Hematopoietic multipotent progenitor cell treated with erythropoietin and hydrocortisone succinate and interleukin-3 and kit ligand, for 4 days (in vitro differentiated cells): ENCODE measurements at regions not wholly inside any gene's neighbourhood (a gene's known extent, or its start where the extent isn't known, plus 50 kb on each side); places are given as distances from the start of the nearest gene placed in this dataset.
"Not testable (repeated sequence)": the region's sequence is repeated elsewhere in the genome, so short reads cannot be mapped to it uniquely, and the experiment has no call there.

Source experiments
- DNase-seq: peaks from one replicate; pipeline ENCODE4 v3.0.0-alpha.2; 2015

GRCh38 chr4:42288876-42289275 lies 108.4 kb upstream of the SHISA3 start:
- DNase-seq, result not testable (repeated sequence)

GRCh38 chr4:42292192-42292591 lies 105.1 kb upstream of the SHISA3 start:
- DNase-seq, result not testable (repeated sequence)

- no peak for DNase-seq
Observed at GRCh38 chr4:42293967-42294813, 103.1 kb upstream of the SHISA3 start.

DNA sequence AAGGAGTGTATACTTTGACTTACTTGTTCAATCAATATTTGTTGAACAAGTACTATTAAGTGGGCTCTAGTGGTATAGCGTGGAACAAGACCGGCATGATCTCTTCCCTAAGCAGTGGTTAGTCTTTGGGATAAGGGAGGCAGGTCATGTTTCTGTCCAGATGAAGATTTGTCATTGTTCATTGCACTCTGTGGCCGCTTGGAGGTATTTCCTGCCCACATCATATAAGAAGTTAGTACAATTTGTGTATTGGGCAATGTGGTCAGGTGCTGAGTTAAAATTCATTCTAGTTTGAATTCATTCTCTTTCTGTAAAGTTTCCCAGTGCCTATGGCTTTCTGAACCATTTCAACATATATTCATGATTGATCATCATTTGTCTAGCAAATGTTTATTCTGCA lies 101.1 kb upstream of the SHISA3 start:
- no peak for DNase-seq

DNA sequence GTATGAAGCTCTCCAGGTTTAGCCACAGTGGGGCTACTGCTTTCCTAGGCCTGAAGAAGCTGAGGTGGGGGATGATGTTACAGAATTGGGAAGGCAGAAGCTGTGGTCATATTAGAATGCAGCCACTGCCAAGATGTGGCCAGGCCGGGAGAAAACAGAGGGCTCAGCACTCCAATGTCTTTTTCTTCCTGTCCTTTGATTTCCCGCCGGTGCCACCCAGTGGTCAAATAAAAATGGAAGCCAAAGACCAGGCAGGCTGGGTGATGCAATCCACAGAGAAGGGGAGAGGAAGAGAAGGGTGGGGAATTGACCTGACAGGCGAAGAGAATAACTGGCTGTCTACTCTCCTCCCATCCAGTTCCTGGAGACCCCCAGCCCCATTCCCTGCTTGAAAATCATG lies 94.9 kb upstream of the SHISA3 start:
- DNase-seq, result peak; percentile 59

DNA sequence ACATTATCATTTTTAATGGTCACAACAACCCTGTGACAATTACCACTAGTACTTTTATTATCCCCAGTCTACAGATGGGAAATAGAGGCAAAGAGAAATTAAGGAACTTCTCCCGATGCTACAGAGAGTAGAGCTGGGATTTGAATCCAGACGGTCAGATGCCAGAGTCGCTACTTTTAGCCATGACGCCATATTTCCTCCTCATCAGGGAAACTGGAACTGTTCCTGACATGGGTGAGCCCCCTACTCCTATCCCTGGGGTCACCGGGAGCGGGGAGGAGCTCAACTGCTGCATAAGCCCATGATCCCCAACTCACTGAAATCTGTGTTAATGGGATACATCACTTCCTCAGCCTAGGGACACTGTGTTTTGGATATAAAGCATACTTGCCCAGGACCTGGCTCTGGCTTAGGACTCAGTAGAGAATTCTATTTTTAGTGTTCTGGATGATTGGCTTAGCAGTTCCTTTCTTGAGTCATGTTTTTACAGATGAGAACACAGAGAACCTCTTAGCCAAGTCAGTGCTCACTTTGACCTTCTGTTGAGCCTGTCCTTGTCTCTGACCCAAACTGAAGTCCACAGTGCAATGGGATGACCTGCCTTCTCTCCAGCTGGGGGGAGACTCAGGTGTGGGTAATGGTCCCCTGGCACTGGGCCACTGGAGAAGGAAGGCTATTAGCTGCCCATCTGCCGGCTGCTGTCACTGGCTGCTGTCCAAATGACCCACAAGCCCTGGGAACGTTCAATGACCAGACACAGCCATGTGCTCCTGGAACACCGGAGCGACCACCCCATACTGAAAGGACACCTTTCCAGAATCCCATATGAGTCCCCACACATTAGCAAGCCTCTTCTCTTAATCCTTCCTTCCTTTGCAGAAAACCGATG lies 90.8 kb upstream of the SHISA3 start:
- no peak for DNase-seq

DNA sequence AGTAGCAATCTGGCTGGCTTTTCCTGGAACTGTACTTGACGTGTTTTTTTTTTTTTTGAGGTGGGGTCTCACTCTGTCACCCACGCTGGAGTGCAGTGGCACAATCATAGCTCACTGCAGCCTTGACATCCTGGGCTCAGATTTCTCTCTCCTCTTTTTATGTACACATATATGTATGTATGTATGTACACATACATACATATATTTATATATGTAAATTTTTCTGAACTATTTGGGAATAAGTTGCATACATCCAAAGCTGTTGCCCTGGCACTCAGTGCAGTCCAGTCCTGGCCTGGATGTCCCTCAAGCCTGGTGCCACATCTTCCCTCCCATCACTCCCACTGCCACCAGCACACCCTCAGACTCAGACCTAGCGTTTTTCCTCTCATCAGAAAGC lies 89.0 kb upstream of the SHISA3 start:
- DNase-seq, result no peak

DNA sequence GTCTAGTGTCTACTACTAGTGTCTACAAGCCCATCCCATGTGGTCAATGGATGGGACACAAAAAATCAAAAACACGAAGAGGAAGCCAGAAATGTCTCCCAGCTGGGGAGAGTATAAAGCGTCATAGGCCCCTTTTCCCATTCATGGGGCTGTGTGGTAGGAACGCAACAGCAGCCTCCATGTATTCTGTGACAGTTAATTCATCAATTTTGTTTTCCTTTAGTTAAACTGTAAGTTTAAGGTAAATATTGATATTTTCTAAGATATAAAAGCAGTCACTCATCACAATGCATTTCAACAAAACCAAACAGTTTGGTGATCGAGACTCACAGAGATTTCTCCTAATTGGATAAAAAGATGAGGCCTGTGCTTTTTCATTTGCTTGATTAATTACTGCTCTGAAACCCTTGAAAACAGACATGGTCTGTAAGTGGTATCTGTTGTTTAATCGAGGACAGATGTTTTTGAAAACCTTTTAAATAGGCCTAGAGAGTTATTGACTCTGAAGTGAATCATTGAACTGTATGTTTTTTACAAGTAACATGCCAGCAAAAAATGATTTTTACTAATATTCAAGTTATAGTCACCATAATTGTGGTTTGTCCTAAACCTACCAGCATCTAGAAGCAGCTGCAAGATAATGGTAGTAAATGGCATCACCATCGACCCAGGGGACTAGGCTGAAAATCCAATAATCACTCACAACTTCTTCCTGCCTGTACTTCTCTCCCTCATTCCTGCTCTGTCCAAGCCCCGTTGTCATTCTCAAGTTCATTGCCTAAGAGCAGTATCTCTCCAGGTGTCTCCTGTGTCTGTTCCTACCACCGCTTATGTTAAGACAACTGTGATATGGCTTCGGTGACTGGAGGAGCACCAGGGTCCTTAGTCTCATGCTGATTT lies 87.7 kb upstream of the SHISA3 start:
- DNase-seq, result no peak

- DNase-seq, result no peak
Observed at GRCh38 chr4:42310358-42310757, 86.9 kb upstream of the SHISA3 start.

DNA sequence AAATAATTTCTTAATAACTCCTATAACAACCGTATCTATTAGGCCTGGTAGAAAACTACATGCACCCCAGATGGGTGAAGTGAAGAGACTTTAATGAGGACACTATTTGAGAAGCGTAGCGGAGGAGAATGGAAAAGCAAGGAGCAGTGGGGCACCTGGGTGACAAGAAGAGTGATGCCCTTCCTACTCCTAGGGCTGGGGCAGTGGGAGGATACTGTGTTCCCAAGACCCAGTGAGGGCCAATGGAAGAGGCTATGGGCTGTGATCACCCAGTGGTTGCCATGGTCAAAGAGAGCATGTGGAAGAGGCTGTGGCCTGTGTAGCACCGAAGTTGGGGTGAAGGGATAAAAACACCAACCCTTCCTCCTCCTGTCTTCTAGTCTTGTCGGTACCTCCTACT lies 86.5 kb upstream of the SHISA3 start:
- DNase-seq, result no peak

DNA sequence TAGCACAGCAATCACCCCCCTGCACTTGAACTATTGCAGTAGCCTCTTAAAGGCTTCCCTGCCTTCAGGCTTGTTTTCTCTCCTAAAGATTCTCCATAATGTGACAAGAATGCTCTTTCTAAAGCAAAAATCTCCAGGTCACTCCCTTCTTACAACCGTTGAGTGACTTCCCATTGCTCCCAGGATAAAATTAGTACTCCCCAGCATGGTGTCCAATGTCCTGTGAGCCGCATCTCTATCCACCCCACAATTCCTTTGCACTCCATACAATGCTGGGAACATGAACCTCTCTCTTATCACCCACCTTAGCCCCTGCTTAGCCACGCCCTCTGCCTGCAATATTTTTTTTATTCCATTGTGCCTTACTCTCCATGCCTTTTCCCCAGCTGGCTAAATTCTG lies 85.7 kb upstream of the SHISA3 start:
- DNase-seq, result no peak

- not testable (repeated sequence) for DNase-seq
Observed at GRCh38 chr4:42313420-42313819, 83.9 kb upstream of the SHISA3 start.

DNA sequence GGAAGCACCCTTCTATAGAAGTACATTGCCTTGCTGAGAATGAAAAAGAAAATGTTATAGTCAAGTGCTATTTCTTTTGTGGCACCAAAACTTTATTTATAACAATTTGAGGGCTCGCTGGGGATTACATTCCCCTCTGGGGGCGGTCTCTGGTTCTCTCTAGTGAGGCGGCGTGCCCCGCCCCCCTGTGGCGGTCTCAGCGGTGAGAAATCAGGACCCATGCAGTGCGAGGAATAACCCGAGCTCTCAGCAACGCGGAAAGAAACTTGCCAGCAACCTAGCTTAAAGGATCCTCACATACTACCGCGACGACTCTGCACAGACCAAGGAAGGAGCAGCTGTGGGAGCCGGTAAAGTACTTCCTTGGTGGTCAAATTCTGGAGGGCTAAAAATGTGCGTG lies 83.4 kb upstream of the SHISA3 start:
- no peak for DNase-seq

GRCh38 chr4:42315231-42315630 lies 82.1 kb upstream of the SHISA3 start:
- no peak for DNase-seq

DNA sequence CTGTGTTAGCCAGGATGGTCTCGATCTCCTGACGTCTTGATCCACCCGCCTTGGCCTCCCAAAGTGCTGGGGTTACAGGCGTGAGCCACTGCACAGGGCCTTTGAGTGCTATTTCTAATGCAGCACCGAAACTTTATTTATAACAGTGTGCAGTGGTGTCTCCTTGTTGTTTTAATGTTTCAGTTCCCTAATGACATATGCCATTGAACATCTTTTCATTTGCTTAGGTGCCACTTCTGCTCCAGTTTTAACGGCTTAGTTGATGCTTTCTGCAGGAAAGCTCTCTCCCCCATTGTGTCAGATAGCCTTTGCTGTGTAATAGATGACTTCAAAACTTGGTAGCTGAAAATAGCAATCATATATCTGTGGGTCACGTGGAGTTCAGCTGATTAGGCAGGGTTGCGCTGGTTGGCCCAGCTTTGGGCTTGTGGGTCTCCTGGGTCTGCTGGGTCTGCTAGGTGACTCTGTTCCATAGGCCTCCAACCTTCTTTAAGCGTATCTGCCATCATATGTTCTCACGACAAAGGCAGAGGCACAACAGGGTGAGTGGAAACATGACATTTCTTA lies 76.4 kb upstream of the SHISA3 start:
- DNase-seq, result no peak

DNA sequence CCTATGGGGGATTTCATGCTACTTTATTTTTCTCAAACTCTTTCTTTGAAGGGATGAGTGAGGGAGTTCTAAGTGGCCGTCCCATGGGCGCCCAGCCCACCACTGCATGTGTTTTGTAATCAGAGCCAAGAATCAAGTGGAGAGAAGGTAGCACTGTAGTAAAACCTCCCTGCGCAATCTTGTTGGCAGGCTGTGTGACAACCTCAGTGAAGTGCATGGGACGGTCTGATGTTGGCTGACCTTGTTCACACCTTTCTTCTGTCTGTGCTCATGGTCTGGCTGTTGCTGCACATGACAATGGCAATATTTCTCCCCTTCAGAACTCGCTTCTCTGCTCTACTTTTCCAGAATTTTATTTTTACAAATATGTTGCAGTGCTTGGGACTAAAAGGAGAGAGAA lies 71.2 kb upstream of the SHISA3 start:
- no peak for DNase-seq

DNA sequence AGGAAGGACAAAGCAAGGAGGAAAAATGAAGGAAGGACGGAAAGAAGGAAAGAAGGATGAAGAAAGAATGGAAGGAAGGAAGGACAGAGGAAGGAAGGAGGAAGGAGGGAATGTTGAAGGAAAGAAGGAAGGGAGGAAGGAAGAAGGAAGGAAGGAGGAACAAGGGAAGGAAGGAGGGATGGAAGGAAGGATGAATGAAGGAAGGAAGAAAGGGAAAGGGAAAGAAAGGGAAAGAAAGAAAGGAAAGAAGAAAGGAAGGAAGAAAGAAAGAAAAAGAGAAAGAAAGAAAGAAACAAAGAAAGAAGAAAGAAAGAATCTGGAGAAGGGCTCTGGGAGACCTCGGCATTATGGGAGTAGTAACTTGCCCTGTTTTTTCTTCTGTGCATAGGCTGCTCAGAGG lies 70.8 kb upstream of the SHISA3 start:
- DNase-seq, result no peak

GRCh38 chr4:42327323-42327722 lies 70.0 kb upstream of the SHISA3 start:
- DNase-seq, result no peak

DNA sequence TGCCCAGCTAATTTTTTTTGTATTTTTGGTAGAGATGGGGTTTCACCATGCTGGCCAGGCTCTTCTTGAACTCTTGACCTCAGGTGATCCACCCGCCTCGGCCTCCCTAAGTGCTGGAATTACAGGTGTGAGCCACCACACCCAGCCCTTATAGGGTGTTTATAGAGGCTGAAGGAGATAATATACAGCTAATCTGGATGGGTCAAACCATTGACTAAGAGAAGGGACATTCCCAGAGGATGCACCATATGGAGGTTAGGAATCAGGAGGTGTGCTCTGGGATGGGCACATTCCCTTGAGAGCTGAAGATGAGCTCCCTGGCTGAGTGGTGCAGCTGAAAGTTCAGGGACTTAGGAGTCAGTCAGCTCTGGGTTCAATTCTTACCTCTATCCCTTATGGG lies 68.3 kb upstream of the SHISA3 start:
- DNase-seq, result no peak

DNA sequence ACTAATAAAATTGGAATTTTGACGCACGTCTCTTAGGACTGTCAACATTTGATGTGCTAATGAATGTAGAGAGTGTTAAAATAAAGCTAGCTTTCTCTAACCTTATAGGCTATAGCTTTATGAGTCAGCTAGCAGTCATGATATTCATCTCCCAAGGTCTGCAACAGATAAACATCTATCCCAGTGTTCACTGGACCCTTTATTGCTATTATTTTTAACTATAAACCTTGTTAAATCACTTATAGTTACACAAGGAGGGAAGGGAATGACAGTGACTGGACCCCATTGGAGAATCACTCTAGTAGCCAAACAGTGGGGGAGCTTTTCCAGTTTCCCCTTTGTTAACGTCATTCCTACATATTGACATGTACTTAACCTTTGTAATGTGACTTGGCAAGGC lies 67.9 kb upstream of the SHISA3 start:
- DNase-seq, result no peak

- no peak for DNase-seq
Observed at GRCh38 chr4:42330002-42330592, 67.2 kb upstream of the SHISA3 start.

GRCh38 chr4:42331040-42331439 lies 66.2 kb upstream of the SHISA3 start:
- DNase-seq, result no peak
